ENCODE measurements at regions not wholly inside any gene's neighbourhood (a gene's known extent, or its start where the extent isn't known, plus 50 kb on each side); places are given as distances from the start of the nearest gene placed in this dataset.

GRCh38 chr4:41476310-41476885, 61.6 kb upstream of the LIMCH1 start:
- no peaks in the 10 kb centered on the region for H3K4me1 ChIP-seq (ENCODE audit: low read length)
- H4K20me1 ChIP-seq (ENCODE audit: insufficient read depth, low read depth, low read length) = no peaks in the 10 kb centered on the region
- no peak overlapping the region for H3K4me2 ChIP-seq (ENCODE audit: low read depth, low read length, poor library complexity, severe bottlenecking)
- no peak overlapping the region for H2AFZ ChIP-seq (ENCODE audit: low read length)
- H3K79me2 ChIP-seq (ENCODE audit: low read length) = no peaks in the 10 kb centered on the region
- no peak overlapping the region for H3K27ac ChIP-seq (ENCODE audit: low read length)
- no peak overlapping the region for H3K4me3 ChIP-seq (ENCODE audit: low read length)
- no peaks in the 10 kb centered on the region for H3K36me3 ChIP-seq (ENCODE audit: insufficient read depth, low read length)
- no peaks in the 10 kb centered on the region for H3K27me3 ChIP-seq (ENCODE audit: low read length)
- DNase-seq = no peak
- H3K9me2 ChIP-seq (replicated peaks; ENCODE audit: insufficient read depth, low read length) = no peaks in the 10 kb centered on the region
- H3K9ac ChIP-seq (ENCODE audit: low read length) = no peak overlapping the region
- H3K9me3 ChIP-seq (ENCODE audit: low read length) = no peaks in the 10 kb centered on the region

- Histone ChIP-seq H3K9me2 (replicated peaks; ENCODE audit: insufficient read depth, low read length) (no peaks in the 10 kb centered on the region), H3K9me3 (ENCODE audit: low read length) (no peaks in the 10 kb centered on the region), H3K9ac (ENCODE audit: low read length) (no peak overlapping the region), H3K4me2 (ENCODE audit: low read depth, low read length, poor library complexity, severe bottlenecking) (no peak overlapping the region), H3K36me3 (ENCODE audit: insufficient read depth, low read length) (no peaks in the 10 kb centered on the region), H3K79me2 (ENCODE audit: low read length) (no peaks in the 10 kb centered on the region), H2AFZ (ENCODE audit: low read length) (no peak overlapping the region), H3K27me3 (ENCODE audit: low read length) (no peaks in the 10 kb centered on the region), H3K27ac (ENCODE audit: low read length) (no peak overlapping the region), H4K20me1 (ENCODE audit: insufficient read depth, low read depth, low read length) (no peaks in the 10 kb centered on the region), H3K4me3 (ENCODE audit: low read length) (no peak overlapping the region), H3K4me1 (ENCODE audit: low read length) (no peaks in the 10 kb centered on the region)
- DNase-seq = no peak
Observed at GRCh38 chr4:41477181-41477905, 60.6 kb upstream of the LIMCH1 start.

GRCh38 chr4:41478518-41478917, 59.4 kb upstream of the LIMCH1 start:
- no peak overlapping the region for H3K27ac ChIP-seq (ENCODE audit: low read length)
- no peak overlapping the region for H3K4me3 ChIP-seq (ENCODE audit: low read length)
- DNase-seq = no peak
- H3K9ac ChIP-seq (ENCODE audit: low read length) = no peak overlapping the region
- no peaks in the 10 kb centered on the region for H4K20me1 ChIP-seq (ENCODE audit: insufficient read depth, low read depth, low read length)
- H3K79me2 ChIP-seq (ENCODE audit: low read length) = no peaks in the 10 kb centered on the region
- no peak overlapping the region for H3K4me2 ChIP-seq (ENCODE audit: low read depth, low read length, poor library complexity, severe bottlenecking)
- no peaks in the 10 kb centered on the region for H3K9me3 ChIP-seq (ENCODE audit: low read length)
- H3K36me3 ChIP-seq (ENCODE audit: insufficient read depth, low read length) = no peaks in the 10 kb centered on the region
- no peak overlapping the region for H2AFZ ChIP-seq (ENCODE audit: low read length)
- H3K9me2 ChIP-seq (replicated peaks; ENCODE audit: insufficient read depth, low read length) = no peaks in the 10 kb centered on the region
- no peaks in the 10 kb centered on the region for H3K4me1 ChIP-seq (ENCODE audit: low read length)
- H3K27me3 ChIP-seq (ENCODE audit: low read length) = no peaks in the 10 kb centered on the region

DNA sequence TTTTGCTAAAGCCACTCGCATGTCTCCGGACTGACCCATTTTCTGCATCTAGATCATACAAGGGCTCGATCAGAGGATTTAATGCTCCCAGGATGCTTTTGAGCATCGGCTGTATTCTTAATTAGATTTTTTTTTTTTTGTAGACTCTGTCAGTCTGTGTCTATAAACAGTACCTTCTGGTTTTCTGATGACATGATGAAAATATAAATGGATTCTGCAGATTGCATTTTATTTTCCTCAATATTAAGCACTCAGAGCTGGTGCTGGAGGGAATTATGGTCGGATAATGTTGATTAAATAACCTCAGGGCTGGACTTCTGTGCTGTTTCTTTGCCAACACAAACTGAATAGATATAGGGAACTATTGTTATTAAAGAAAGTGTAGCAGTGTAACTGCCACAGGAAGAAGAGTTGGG, 57.1 kb upstream of the LIMCH1 start:
- Histone ChIP-seq H3K36me3 (ENCODE audit: insufficient read depth, low read length) (no peaks in the 10 kb centered on the region), H3K27me3 (ENCODE audit: low read length) (no peaks in the 10 kb centered on the region), H4K20me1 (ENCODE audit: insufficient read depth, low read depth, low read length) (no peaks in the 10 kb centered on the region), H3K4me1 (ENCODE audit: low read length) (no peaks in the 10 kb centered on the region), H3K9me3 (ENCODE audit: low read length) (no peaks in the 10 kb centered on the region), H2AFZ (ENCODE audit: low read length) (no peak overlapping the region), H3K4me2 (ENCODE audit: low read depth, low read length, poor library complexity, severe bottlenecking) (no peak overlapping the region), H3K9me2 (replicated peaks; ENCODE audit: insufficient read depth, low read length) (no peaks in the 10 kb centered on the region), H3K9ac (ENCODE audit: low read length) (no peak overlapping the region), H3K27ac (ENCODE audit: low read length) (no peak overlapping the region), H3K79me2 (ENCODE audit: low read length) (no peaks in the 10 kb centered on the region), H3K4me3 (ENCODE audit: low read length) (no peak overlapping the region)
- no peak for DNase-seq

DNA sequence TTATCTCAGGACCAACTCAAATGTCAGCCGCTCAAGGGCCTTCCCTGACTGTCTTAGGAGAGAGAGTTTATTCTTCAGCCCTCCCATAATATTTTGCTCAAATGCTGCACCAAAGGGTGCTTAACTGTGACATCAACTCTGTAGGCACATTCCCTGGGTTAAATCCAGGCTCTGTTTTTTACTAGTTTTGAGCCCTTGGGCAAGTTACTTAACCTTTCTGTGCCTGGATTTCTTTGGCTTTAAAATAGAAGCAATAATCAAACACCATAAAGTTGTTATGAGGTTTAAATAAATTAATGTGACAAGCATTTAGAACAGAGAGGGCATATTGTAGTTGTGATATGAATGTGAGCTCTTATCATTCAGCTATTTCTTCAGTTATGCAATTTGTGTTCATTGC, 54.2 kb upstream of the LIMCH1 start:
- Histone ChIP-seq H2AFZ (ENCODE audit: low read length) (no peak overlapping the region), H3K36me3 (ENCODE audit: insufficient read depth, low read length) (no peaks in the 10 kb centered on the region), H3K4me3 (ENCODE audit: low read length) (no peak overlapping the region), H3K4me2 (ENCODE audit: low read depth, low read length, poor library complexity, severe bottlenecking) (no peak overlapping the region), H3K9me2 (replicated peaks; ENCODE audit: insufficient read depth, low read length) (no peaks in the 10 kb centered on the region), H3K27me3 (ENCODE audit: low read length) (no peaks in the 10 kb centered on the region), H3K27ac (ENCODE audit: low read length) (no peak overlapping the region), H3K79me2 (ENCODE audit: low read length) (no peaks in the 10 kb centered on the region), H3K9me3 (ENCODE audit: low read length) (no peaks in the 10 kb centered on the region), H3K9ac (ENCODE audit: low read length) (no peak overlapping the region), H4K20me1 (ENCODE audit: insufficient read depth, low read depth, low read length) (no peaks in the 10 kb centered on the region), H3K4me1 (ENCODE audit: low read length) (no peaks in the 10 kb centered on the region)
- DNase-seq = no peak

DNA sequence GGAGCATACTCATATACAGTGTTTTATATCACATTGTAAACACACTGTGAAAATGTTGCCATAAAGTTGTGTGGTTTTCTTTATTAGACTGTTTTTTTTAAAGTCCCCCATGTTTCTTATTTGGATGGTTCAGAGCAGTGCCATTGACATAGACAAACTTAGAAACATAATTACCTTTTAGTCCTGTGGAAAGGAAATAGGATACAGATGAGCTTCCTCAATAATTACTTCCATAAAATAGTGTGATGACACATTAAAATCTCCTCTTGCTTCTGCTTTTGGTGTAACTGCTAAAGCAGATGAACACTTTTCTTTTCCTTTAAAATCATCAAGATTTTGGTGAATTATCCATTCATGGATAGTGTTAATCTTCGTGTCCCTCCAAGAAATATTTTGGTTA, 52.9 kb upstream of the LIMCH1 start:
- H3K9me3 ChIP-seq (ENCODE audit: low read length) = no peaks in the 10 kb centered on the region
- no peaks in the 10 kb centered on the region for H3K9me2 ChIP-seq (replicated peaks; ENCODE audit: insufficient read depth, low read length)
- H3K4me1 ChIP-seq (ENCODE audit: low read length) = no peaks in the 10 kb centered on the region
- DNase-seq = no peak
- H3K27me3 ChIP-seq (ENCODE audit: low read length) = no peaks in the 10 kb centered on the region
- no peak overlapping the region for H2AFZ ChIP-seq (ENCODE audit: low read length)
- no peak overlapping the region for H3K27ac ChIP-seq (ENCODE audit: low read length)
- no peaks in the 10 kb centered on the region for H3K79me2 ChIP-seq (ENCODE audit: low read length)
- no peak overlapping the region for H3K9ac ChIP-seq (ENCODE audit: low read length)
- H3K4me3 ChIP-seq (ENCODE audit: low read length) = no peak overlapping the region
- H4K20me1 ChIP-seq (ENCODE audit: insufficient read depth, low read depth, low read length) = no peaks in the 10 kb centered on the region
- H3K4me2 ChIP-seq (ENCODE audit: low read depth, low read length, poor library complexity, severe bottlenecking) = no peak overlapping the region
- H3K36me3 ChIP-seq (ENCODE audit: insufficient read depth, low read length) = no peaks in the 10 kb centered on the region

DNA sequence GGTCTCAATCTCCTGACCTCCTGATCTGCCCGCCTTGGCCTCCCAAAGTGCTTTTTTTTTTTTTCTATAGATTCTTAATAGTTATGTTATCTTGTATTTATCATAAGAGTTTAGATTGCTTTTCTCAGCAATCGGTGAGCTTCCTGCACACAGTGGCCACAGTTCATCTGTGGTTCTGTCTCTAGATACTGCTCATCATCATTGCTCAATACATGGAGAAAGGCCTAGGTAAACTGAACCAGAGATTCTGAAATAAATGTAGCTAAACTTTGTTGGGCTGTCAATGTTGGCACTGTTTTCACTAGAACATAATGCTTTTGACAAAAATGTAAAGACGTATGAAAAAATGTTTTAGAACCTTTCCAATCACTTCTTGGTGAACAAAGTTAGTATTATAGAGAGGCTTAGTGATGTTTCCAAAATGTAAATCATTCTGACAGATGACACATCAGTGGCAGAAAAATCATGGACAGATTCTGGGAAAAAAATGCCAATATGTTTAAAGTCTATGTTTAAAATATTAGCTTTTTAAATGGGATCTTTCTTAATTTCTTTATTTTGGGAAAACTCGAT, 50.0 kb upstream of the LIMCH1 start:
- no peaks in the 10 kb centered on the region for H3K9me3 ChIP-seq (ENCODE audit: low read length)
- DNase-seq = no peak
- no peaks in the 10 kb centered on the region for H3K36me3 ChIP-seq (ENCODE audit: insufficient read depth, low read length)
- H3K4me1 ChIP-seq (ENCODE audit: low read length) = no peaks in the 10 kb centered on the region
- H3K27ac ChIP-seq (ENCODE audit: low read length) = no peak overlapping the region
- no peaks in the 10 kb centered on the region for H3K79me2 ChIP-seq (ENCODE audit: low read length)
- no peak overlapping the region for H3K4me3 ChIP-seq (ENCODE audit: low read length)
- H3K4me2 ChIP-seq (ENCODE audit: low read depth, low read length, poor library complexity, severe bottlenecking) = no peak overlapping the region
- H2AFZ ChIP-seq (ENCODE audit: low read length) = no peak overlapping the region
- H3K9me2 ChIP-seq (replicated peaks; ENCODE audit: insufficient read depth, low read length) = no peaks in the 10 kb centered on the region
- no peaks in the 10 kb centered on the region for H4K20me1 ChIP-seq (ENCODE audit: insufficient read depth, low read depth, low read length)
- no peak overlapping the region for H3K9ac ChIP-seq (ENCODE audit: low read length)
- H3K27me3 ChIP-seq (ENCODE audit: low read length) = no peaks in the 10 kb centered on the region
